K562 (cell line): ENCODE measurements at regions not wholly inside any gene's neighbourhood (a gene's known extent, or its start where the extent isn't known, plus 50 kb on each side); places are given as distances from the start of the nearest gene placed in this dataset.

Source experiments
- ATAC-seq: fragments of 200-7000 bp; cut with Tn5 transposase; 3 replicates; pipeline ENCODE4 v1.9.1; 2020; ENCODE audit warnings: moderate library complexity
- BruUV-seq: library from RNA; stranded (reverse); fragments of 400-500 nt; replicated peaks from 2 replicates; lab custom pipeline; 2021; lab: Mats Ljungman, UMichigan
- CTCF ChIA-PET: fragments of 300-600 bp; formaldehyde crosslinking; extraction: SDS; loops from one replicate; lab custom pipeline; 2021; ENCODE audit warnings: low intra/inter-chr PET ratio; lab: Yijun Ruan, JAX
- POLR2A ChIA-PET: fragments of 300-600, 350-650 bp; sonication (Branson Sonifier 250); formaldehyde crosslinking; extraction: SDS; loops from one replicate; lab custom pipeline; 2021; ENCODE audit warnings: antibody characterized with exemption, inconsistent platforms; lab: Yijun Ruan, JAX
- DNase-seq, 4 experiments: peaks; one replicate each; pipeline versions ENCODE4 v3.0.0 to v3.0.0-alpha.2; 2011 to 2018; ENCODE audit warnings: low spot score in 3 of 4, mixed read lengths in 3 of 4; ENCODE audit errors: extremely low read depth in 1 of 4
- FAIRE-seq: peaks from 2 replicates; lab custom pipeline; 2011; peaks lifted over from hg19 to GRCh38; lab: Jason Lieb, UNC
- H2AFZ ChIP-seq: 2 replicates; pipeline ENCODE4 v1.6.0; 2011; ENCODE audit warnings: low read depth, low read length, control low read depth, inconsistent platforms
- H3K27ac ChIP-seq: fragments of 200-600 bp; 3 replicates; pipeline ENCODE4 v1.8.0; 2011; ENCODE audit warnings: low read depth, mild to moderate bottlenecking, control low read depth, inconsistent platforms, low read length, moderate library complexity, mixed read lengths; ENCODE audit errors: extremely low read depth
- H3K27me3 ChIP-seq, 2 experiments: fragments of 300-600 bp in 1 of 2; 2 replicates in 1 of 2; 3 replicates in 1 of 2; pipeline versions ENCODE4 v1.6.0 to v1.8.0; 2011; ENCODE audit warnings: inconsistent platforms in 2 of 2, low read length in 2 of 2, mild to moderate bottlenecking in 1 of 2, mixed read lengths in 1 of 2, moderate library complexity in 1 of 2; ENCODE audit not compliant: control insufficient read depth in 2 of 2, insufficient read depth in 2 of 2
- H3K36me3 ChIP-seq: fragments of 300-600 bp; 3 replicates; pipeline ENCODE4 v1.8.0; 2011; ENCODE audit warnings: mild to moderate bottlenecking, low read length, inconsistent platforms; ENCODE audit not compliant: control insufficient read depth, insufficient read depth
- H3K4me1 ChIP-seq, 2 experiments: fragments of 200-600 bp in 1 of 2; replicated peaks in 1 of 2; 2 replicates in 1 of 2; 3 replicates in 1 of 2; pipeline versions ENCODE4 v1.5.1 to v1.8.0; 2011; ENCODE audit warnings: inconsistent platforms in 2 of 2, low read length in 2 of 2, mild to moderate bottlenecking in 1 of 2, mixed read lengths in 1 of 2, moderate library complexity in 1 of 2; ENCODE audit not compliant: control insufficient read depth in 2 of 2, insufficient read depth in 2 of 2
- H3K4me2 ChIP-seq: 2 replicates; pipeline ENCODE4 v1.6.1; 2011; ENCODE audit warnings: low read length, control low read depth, inconsistent platforms, mixed read lengths; ENCODE audit not compliant: insufficient read depth
- H3K4me3 ChIP-seq: fragments of 200-600 bp; sonication (generic), shearing (Covaris generic); 2 replicates; pipeline ENCODE4 v1.5.1; 2016; ENCODE audit warnings: control low read depth, inconsistent platforms
- H3K79me2 ChIP-seq: fragments of 200-600 bp; 3 replicates; pipeline ENCODE4 v1.8.0; 2011; ENCODE audit warnings: low read length, inconsistent platforms; ENCODE audit not compliant: control insufficient read depth, insufficient read depth
- H3K9ac ChIP-seq, 2 experiments: 2 replicates each; pipeline versions ENCODE4 v1.6.0 to v1.6.1; 2011; ENCODE audit warnings: low read depth in 2 of 2, low read length in 2 of 2, control low read depth in 1 of 2, inconsistent platforms in 1 of 2, mild to moderate bottlenecking in 1 of 2, mixed read lengths in 1 of 2; ENCODE audit not compliant: insufficient read depth in 1 of 2
- H3K9me1 ChIP-seq: one replicate; pipeline ENCODE4 v1.6.0; 2011; ENCODE audit warnings: inconsistent platforms, mild to moderate bottlenecking, low read length, moderate library complexity; ENCODE audit not compliant: control insufficient read depth, insufficient read depth
- H3K9me3 ChIP-seq: replicated peaks from 2 replicates; pipeline ENCODE4 v1.5.1; 2011; ENCODE audit warnings: low read depth, low read length, inconsistent platforms; ENCODE audit not compliant: control insufficient read depth, insufficient read depth
- H4K20me1 ChIP-seq: replicated peaks from 2 replicates; pipeline ENCODE4 v1.6.1; 2011; ENCODE audit warnings: low read length, inconsistent platforms, mixed read lengths; ENCODE audit not compliant: control insufficient read depth, insufficient read depth
- ARNT ChIP-seq, 2 experiments: fragments of 450-650 bp; IDR thresholded peaks; 2 replicates each; pipeline ENCODE4 v1.6.1; 2016; ENCODE audit warnings: mild to moderate bottlenecking in 1 of 2
- ELK1 ChIP-seq: sonication (generic); formaldehyde crosslinking; IDR thresholded peaks from 2 replicates; pipeline ENCODE4 v1.8.1; 2022; ENCODE audit warnings: missing genetic modification reagents
- FUS ChIP-seq: fragments of 200-400 bp; formaldehyde crosslinking; optimal IDR thresholded peaks from 2 replicates; pipeline ENCODE3; 2017; ENCODE audit warnings: low read depth, low read length
- KDM5B ChIP-seq: fragments of 200-600 bp; sonication (generic); IDR thresholded peaks from 2 replicates; pipeline ENCODE4 v1.6.1; 2012; ENCODE audit warnings: low read depth, mild to moderate bottlenecking, moderate library complexity, low read length, control low read depth, inconsistent platforms; ENCODE audit not compliant: insufficient replicate concordance
- MECOM ChIP-seq: fragments of 250-450 bp; sonication (Bioruptor Pico); IDR thresholded peaks from 2 replicates; pipeline ENCODE4 v1.8.0; 2022; ENCODE audit warnings: inconsistent platforms
- MYNN ChIP-seq, 2 experiments: sonication (generic); formaldehyde crosslinking in 1 of 2; IDR thresholded peaks; 2 replicates each; pipeline versions ENCODE4 v1.5.0 to v1.6.1; 2016 to 2020; ENCODE audit warnings: antibody characterized with exemption in 1 of 2, missing genetic modification reagents in 1 of 2
- NFATC3 ChIP-seq: fragments of 450-650 bp; IDR thresholded peaks from 2 replicates; pipeline ENCODE4 v1.6.1; 2017; ENCODE audit warnings: mild to moderate bottlenecking
- SIX5 ChIP-seq, 2 experiments: IDR thresholded peaks; 2 replicates each; pipeline ENCODE4 v1.6.1; 2011; ENCODE audit warnings: low read length in 2 of 2, borderline replicate concordance in 1 of 2, low read depth in 1 of 2, mild to moderate bottlenecking in 1 of 2, moderate library complexity in 1 of 2; ENCODE audit not compliant: insufficient read depth in 1 of 2
- XRCC3 ChIP-seq: fragments of 450-650 bp; IDR thresholded peaks from 2 replicates; pipeline ENCODE4 v1.6.1; 2017; ENCODE audit warnings: mild to moderate bottlenecking, moderate library complexity
- ZNF140 ChIP-seq: fragments of 250-450 bp; sonication (Bioruptor Pico); IDR thresholded peaks from 2 replicates; pipeline ENCODE4 v1.8.0; 2021; ENCODE audit warnings: moderate library complexity, mild to moderate bottlenecking, inconsistent platforms
- ZNF280A ChIP-seq: fragments of 450-650 bp; IDR thresholded peaks from 2 replicates; pipeline ENCODE4 v1.6.1; 2018; ENCODE audit warnings: mild to moderate bottlenecking, low read depth; ENCODE audit not compliant: partially characterized antibody
- ZSCAN29 ChIP-seq: fragments of 450-650 bp; IDR thresholded peaks from 2 replicates; pipeline ENCODE4 v1.6.1; 2017
- in situ Hi-C: fragments of 300-500 bp; cut with MboI; formaldehyde crosslinking; loops from 4 replicates; pipeline ENCODE4 v1.15.0; 2018; ENCODE audit warnings: inconsistent platforms, mixed read lengths
- intact Hi-C: fragments of 100-400 bp; cut with micrococcal nuclease; formaldehyde crosslinking; loops from 2 replicates; pipeline ENCODE4 v1.14.2; 2022
- TF ChIP-seq, protein P1 (sequence below): fragments of 250-450 bp; sonication (Bioruptor Pico); IDR thresholded peaks from 2 replicates; pipeline ENCODE4 v1.8.0; 2022; ENCODE audit warnings: moderate library complexity, mild to moderate bottlenecking, inconsistent platforms
- TF ChIP-seq, protein P2 (sequence below): sonication (generic); formaldehyde crosslinking; IDR thresholded peaks from 2 replicates; pipeline ENCODE4 v1.8.1; 2023; ENCODE audit warnings: mild to moderate bottlenecking, missing genetic modification reagents
- TF ChIP-seq, protein P3 (sequence below): fragments of 250-450 bp; sonication (Bioruptor Pico); IDR thresholded peaks from 2 replicates; pipeline ENCODE4 v1.4.0; 2020

DNA sequence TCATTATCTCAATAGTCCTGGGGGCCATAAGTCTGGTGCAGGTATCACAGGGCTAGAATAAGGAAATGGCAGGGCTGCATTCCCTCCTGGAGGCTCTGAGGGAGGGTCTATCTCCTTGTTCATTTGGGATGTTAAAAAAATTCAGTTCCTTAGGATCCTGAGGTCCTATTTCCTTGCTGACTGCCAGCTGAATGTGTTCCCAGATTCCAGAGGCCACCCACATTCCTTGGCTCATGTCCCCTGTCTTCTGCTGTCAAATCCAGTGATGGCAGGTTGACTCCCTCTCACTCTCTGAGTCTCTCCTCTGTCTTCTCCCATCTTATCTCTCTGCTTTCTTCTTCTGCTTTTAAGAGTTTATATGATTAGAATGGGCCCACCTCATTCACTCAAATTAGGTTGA is 400.6 kb downstream of the PTPRU start:
- Histone ChIP-seq H2AFZ (no peak overlapping the region), H3K27ac (no peak overlapping the region), H3K9ac (no peak overlapping the region), H3K79me2 (no peaks in the 10 kb centered on the region), H3K4me2 (no peak overlapping the region), H3K4me1 (no peaks in the 10 kb centered on the region), H3K9me3 (no peaks in the 10 kb centered on the region), H3K27me3 (peaks cover 2 to 16% of the 10 kb centered on the region in 2 experiments; a peak in 3 of 5 replicates), H4K20me1 (peaks cover 8% of the 10 kb centered on the region; the same call in 1 of the 2 replicates), H3K9me1 (no peaks in the 10 kb centered on the region), H3K4me3 (no peak overlapping the region), H3K36me3 (no peaks in the 10 kb centered on the region)
- intact Hi-C loops, result no loop called here
- ChIA-PET POLR2A (no interaction called here), CTCF (interaction anchor here (0.6 kb wide), 1 partner anchor 1032 kb away, joined by 9 read pairs; no protein-coding TSS in a partner anchor)
- no peak for DNase-seq
- BruUV-seq, result no TSS peak
- FAIRE-seq, result no peak
- ATAC-seq, result no peak
- in situ Hi-C loops, result no loop called here
- TF ChIP-seq, protein P1, sequence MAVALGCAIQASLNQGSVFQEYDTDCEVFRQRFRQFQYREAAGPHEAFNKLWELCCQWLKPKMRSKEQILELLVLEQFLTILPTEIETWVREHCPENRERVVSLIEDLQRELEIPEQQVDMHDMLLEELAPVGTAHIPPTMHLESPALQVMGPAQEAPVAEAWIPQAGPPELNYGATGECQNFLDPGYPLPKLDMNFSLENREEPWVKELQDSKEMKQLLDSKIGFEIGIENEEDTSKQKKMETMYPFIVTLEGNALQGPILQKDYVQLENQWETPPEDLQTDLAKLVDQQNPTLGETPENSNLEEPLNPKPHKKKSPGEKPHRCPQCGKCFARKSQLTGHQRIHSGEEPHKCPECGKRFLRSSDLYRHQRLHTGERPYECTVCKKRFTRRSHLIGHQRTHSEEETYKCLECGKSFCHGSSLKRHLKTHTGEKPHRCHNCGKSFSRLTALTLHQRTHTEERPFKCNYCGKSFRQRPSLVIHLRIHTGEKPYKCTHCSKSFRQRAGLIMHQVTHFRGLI (CRISPR knock-in tag), result no peak
- TF ChIP-seq XRCC3, result no peak
- TF ChIP-seq, protein P2, sequence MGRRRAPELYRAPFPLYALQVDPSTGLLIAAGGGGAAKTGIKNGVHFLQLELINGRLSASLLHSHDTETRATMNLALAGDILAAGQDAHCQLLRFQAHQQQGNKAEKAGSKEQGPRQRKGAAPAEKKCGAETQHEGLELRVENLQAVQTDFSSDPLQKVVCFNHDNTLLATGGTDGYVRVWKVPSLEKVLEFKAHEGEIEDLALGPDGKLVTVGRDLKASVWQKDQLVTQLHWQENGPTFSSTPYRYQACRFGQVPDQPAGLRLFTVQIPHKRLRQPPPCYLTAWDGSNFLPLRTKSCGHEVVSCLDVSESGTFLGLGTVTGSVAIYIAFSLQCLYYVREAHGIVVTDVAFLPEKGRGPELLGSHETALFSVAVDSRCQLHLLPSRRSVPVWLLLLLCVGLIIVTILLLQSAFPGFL (CRISPR knock-in tag), result no peak
- no peak for TF ChIP-seq FUS
- no peak for TF ChIP-seq ZSCAN29
- TF ChIP-seq ELK1 (CRISPR knock-in tag), result no peak
- TF ChIP-seq NFATC3, result no peak
- TF ChIP-seq ZNF140 (CRISPR knock-in tag), result no peak
- TF ChIP-seq, protein P3, sequence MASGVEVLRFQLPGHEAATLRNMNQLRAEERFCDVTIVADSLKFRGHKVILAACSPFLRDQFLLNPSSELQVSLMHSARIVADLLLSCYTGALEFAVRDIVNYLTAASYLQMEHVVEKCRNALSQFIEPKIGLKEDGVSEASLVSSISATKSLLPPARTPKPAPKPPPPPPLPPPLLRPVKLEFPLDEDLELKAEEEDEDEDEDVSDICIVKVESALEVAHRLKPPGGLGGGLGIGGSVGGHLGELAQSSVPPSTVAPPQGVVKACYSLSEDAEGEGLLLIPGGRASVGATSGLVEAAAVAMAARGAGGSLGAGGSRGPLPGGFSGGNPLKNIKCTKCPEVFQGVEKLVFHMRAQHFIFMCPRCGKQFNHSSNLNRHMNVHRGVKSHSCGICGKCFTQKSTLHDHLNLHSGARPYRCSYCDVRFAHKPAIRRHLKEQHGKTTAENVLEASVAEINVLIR (CRISPR knock-in tag), result no peak
- TF ChIP-seq KDM5B, result no peak
- no peak for TF ChIP-seq MECOM (CRISPR knock-in tag)
- no peak for TF ChIP-seq SIX5 (IDR thresholded peaks at IDR 0.05; ENCODE audit: borderline replicate concordance in 1 of 2, insufficient read depth in 1 of 2, low read depth in 1 of 2, low read length in 2 of 2)
- TF ChIP-seq ARNT (IDR thresholded peaks at IDR 0.05), result no peak
- TF ChIP-seq MYNN (IDR thresholded peaks at IDR 0.05), result no peak
- TF ChIP-seq MYNN (CRISPR knock-in tag; IDR thresholded peaks at IDR 0.05), result no peak
- TF ChIP-seq ZNF280A, result no peak
